ENCODE measurements at regions not wholly inside any gene's neighbourhood (a gene's known extent, or its start where the extent isn't known, plus 50 kb on each side); places are given as distances from the start of the nearest gene placed in this dataset.

DNA sequence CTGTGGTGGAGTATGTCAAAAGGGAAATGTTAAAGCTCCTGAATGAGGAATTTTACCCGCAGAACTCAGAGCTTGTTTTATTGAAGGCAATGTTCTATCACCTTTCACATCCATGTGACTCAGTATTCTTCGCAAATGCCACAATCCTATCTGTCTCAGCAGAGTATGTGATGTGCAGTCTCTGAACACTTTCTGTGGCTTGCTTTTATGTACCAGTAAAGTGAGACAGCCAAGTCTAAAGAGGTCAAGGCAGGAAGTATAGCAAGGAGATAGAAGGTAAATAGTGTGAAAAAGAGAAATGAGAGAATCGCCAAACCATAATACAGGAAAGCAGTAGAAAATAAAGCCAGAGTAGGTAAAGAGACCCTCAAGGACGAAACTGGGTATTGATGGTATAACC, 515.8 kb downstream of the RAB28 start:
- TF ChIP-seq, protein P1, sequence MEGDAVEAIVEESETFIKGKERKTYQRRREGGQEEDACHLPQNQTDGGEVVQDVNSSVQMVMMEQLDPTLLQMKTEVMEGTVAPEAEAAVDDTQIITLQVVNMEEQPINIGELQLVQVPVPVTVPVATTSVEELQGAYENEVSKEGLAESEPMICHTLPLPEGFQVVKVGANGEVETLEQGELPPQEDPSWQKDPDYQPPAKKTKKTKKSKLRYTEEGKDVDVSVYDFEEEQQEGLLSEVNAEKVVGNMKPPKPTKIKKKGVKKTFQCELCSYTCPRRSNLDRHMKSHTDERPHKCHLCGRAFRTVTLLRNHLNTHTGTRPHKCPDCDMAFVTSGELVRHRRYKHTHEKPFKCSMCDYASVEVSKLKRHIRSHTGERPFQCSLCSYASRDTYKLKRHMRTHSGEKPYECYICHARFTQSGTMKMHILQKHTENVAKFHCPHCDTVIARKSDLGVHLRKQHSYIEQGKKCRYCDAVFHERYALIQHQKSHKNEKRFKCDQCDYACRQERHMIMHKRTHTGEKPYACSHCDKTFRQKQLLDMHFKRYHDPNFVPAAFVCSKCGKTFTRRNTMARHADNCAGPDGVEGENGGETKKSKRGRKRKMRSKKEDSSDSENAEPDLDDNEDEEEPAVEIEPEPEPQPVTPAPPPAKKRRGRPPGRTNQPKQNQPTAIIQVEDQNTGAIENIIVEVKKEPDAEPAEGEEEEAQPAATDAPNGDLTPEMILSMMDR (IDR thresholded peaks at IDR 0.05) = no peak
- no peak for TF ChIP-seq POLR2A (IDR thresholded peaks at IDR 0.05)

All from right lobe of liver (tissue), 4 donors.